BE2C (cell line): ENCODE measurements at regions not wholly inside any gene's neighbourhood (a gene's known extent, or its start where the extent isn't known, plus 50 kb on each side); places are given as distances from the start of the nearest gene placed in this dataset.

ENCODE experiments used
- DNase-seq: peaks from one replicate; pipeline ENCODE4 v3.0.0-alpha.2; 2020
- H3K27me3 ChIP-seq: fragments of 250-450 bp; sonication (Bioruptor Pico); 2 replicates; pipeline ENCODE4 v1.5.1; 2020; ENCODE audit warnings: mild to moderate bottlenecking
- H3K36me3 ChIP-seq: fragments of 250-450 bp; sonication (Bioruptor Pico); 2 replicates; pipeline ENCODE4 v1.5.1; 2020; ENCODE audit warnings: mild to moderate bottlenecking
- H3K4me1 ChIP-seq: fragments of 250-450 bp; sonication (Bioruptor Pico); 2 replicates; pipeline ENCODE4 v1.5.1; 2020
- H3K4me3 ChIP-seq: 2 replicates; pipeline ENCODE4 v1.5.1; 2011; ENCODE audit warnings: low read depth, low read length
- H3K9me3 ChIP-seq: fragments of 250-450 bp; sonication (Bioruptor Pico); 2 replicates; pipeline ENCODE4 v1.5.1; 2020
- TF ChIP-seq, protein P1 (sequence below): IDR thresholded peaks from 2 replicates; pipeline ENCODE4 v1.5.1; 2012; ENCODE audit warnings: mild to moderate bottlenecking, low read depth, low read length

DNA sequence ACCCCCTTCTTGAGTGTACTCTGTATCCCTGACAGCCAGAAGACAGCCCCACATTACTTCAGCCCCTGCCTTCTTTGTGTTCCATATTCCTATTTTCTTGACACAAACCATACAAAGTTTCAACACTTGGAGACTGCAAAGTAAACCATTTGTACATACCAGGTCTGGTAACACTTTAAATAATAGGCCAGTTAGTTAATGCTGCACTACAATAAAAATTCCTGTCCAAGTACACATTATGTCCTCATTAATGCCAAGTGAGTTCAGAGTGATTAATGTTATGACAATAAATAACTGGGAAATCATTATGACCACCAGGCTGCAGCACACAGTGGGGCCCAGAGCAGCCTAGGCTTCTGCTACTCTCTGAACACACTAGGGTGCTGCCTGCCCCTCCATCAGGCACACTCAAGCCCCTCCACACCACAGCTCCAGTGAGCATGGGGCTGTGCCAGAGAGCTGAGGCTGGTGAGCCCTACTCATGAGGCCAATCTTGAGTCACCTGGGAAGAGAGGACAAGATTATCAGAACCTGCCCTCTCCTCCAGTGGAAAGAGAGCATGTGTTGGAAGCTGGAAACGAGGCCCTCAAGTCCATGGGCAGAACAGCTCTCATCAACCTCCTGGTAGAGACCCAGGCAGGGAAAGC is 138.7 kb downstream of the TTC32 start:
- no peaks in the 10 kb centered on the region for H3K27me3 ChIP-seq
- no peaks in the 10 kb centered on the region for H3K4me1 ChIP-seq
- no peak for DNase-seq
- H3K36me3 ChIP-seq = no peaks in the 10 kb centered on the region
- H3K9me3 ChIP-seq = no peaks in the 10 kb centered on the region
- H3K4me3 ChIP-seq = no peak overlapping the region
- TF ChIP-seq, protein P1, sequence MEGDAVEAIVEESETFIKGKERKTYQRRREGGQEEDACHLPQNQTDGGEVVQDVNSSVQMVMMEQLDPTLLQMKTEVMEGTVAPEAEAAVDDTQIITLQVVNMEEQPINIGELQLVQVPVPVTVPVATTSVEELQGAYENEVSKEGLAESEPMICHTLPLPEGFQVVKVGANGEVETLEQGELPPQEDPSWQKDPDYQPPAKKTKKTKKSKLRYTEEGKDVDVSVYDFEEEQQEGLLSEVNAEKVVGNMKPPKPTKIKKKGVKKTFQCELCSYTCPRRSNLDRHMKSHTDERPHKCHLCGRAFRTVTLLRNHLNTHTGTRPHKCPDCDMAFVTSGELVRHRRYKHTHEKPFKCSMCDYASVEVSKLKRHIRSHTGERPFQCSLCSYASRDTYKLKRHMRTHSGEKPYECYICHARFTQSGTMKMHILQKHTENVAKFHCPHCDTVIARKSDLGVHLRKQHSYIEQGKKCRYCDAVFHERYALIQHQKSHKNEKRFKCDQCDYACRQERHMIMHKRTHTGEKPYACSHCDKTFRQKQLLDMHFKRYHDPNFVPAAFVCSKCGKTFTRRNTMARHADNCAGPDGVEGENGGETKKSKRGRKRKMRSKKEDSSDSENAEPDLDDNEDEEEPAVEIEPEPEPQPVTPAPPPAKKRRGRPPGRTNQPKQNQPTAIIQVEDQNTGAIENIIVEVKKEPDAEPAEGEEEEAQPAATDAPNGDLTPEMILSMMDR = no peak

DNA sequence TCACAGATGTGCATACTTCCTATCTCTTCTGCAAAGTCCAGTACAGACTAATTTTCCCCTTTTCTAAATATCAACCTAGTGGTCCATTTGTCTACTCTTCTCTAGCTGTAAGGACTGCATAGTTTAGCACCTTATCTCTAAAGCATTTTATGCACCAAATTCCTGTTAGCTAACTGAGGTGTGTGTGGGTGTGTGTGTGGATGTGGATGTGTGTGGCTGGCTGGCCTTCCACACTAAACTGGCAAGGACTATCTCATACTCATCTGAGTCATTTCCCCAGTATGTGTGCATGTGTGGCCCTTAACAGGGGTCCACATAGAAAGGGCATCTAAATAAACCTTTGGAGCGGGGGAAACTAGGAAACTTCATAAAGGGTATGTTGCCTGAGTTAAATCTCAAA is 139.6 kb downstream of the TTC32 start:
- Histone ChIP-seq H3K9me3 (no peaks in the 10 kb centered on the region), H3K27me3 (no peaks in the 10 kb centered on the region), H3K4me3 (no peak overlapping the region), H3K4me1 (no peaks in the 10 kb centered on the region), H3K36me3 (no peaks in the 10 kb centered on the region)
- DNase-seq = no peak
- TF ChIP-seq, protein P1 = no peak

DNA sequence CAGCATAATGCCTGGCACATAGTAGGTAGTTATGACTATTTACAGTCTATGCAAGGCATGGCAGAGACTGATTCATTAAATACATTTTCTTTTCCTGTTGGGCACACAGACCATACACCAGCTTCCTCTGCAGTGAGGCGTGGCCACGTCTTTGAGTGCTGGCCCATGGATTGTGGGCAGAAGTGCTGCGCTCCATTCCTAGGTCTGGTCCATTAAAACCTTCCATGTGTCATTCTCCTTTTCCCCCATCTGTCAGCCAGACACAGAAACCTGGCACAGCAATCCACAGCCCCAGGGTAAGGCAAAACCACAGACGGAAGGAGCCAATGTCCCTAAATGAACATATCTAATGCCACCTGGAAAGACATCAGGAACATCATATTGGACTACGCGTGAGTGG is 141.9 kb downstream of the TTC32 start:
- Histone ChIP-seq H3K4me3 (no peak overlapping the region), H3K4me1 (peaks cover under 1% of the 10 kb centered on the region; the same call in 1 of the 2 replicates), H3K27me3 (no peaks in the 10 kb centered on the region), H3K36me3 (no peaks in the 10 kb centered on the region), H3K9me3 (no peaks in the 10 kb centered on the region)
- no peak for DNase-seq
- TF ChIP-seq, protein P1 = no peak

DNA sequence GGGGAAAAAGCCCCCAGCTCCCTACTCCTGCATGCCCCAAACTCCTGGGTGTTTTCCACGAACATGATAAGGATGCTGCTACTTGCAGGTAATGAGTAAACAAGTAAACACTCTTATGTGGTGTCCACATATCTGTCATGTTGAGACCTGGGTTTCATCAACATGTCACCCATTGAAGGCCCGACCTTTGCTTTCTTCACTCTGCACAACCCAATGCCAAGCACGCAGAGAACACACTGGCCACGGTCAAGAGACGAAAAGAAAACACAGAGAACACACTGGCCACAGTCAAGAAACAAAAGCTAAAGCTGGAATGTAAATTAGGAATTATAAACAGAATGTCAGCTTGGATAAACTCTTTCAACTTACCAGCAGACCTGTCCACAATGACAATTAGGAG is 143.1 kb downstream of the TTC32 start:
- TF ChIP-seq, protein P1 = no peak
- Histone ChIP-seq H3K36me3 (no peaks in the 10 kb centered on the region), H3K27me3 (no peaks in the 10 kb centered on the region), H3K4me3 (no peak overlapping the region), H3K4me1 (peaks cover 3% of the 10 kb centered on the region; the same call in 1 of the 2 replicates), H3K9me3 (no peaks in the 10 kb centered on the region)
- DNase-seq = no peak

DNA sequence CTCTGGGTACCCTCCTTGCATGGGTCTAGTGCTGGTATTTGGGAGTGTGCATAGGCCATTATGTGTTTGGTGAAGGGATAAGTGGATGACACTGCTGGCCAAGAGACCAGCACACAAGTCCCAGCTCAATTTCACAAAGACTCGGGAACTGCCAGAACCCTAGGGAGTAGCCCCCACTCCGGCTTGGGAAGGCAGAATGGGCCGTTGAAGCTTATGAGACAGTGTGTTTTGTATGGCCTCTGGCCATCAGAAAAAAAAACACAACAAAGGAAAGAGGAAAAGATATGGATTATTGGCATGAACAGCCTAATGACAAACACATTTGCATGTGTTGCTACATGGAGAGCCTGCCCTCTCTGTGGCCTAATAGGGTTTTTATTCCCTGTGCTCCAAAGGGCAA is 144.2 kb downstream of the TTC32 start:
- no peaks in the 10 kb centered on the region for H3K9me3 ChIP-seq

DNA sequence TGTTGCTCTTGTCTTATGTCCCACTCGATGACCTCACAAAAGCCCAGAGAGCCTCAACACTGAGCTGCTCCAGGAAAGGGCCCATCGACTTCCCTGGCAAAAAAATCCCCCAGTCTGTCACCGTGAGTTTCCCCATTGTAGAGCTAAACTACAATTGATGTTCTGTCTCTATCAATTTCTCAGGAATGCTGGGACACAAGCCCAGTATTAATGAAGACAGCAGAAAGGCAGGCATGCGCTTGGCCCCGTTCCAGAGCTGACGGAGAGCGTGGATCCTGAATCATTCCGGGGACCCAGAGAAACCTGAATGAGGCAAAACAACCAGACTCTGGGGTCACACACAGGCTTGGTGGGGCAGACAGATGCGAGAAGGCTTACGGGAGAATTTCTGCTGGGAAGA is 146.9 kb downstream of the TTC32 start:
- TF ChIP-seq, protein P1 = no peak
- no peaks in the 10 kb centered on the region for H3K9me3 ChIP-seq
- no peaks in the 10 kb centered on the region for H3K36me3 ChIP-seq
- no peaks in the 10 kb centered on the region; the same call in 1 of the 2 replicates for H3K27me3 ChIP-seq
- DNase-seq = no peak
- no peak overlapping the region for H3K4me3 ChIP-seq
- H3K4me1 ChIP-seq = peaks cover 3% of the 10 kb centered on the region; the same call in 1 of the 2 replicates

More for the DNA sequence above, 144.2 kb downstream of the TTC32 start:
- TF ChIP-seq, protein P1 = no peak
- Histone ChIP-seq H3K4me1 (peaks cover 3% of the 10 kb centered on the region; the same call in 1 of the 2 replicates), H3K36me3 (no peaks in the 10 kb centered on the region), H3K27me3 (no peaks in the 10 kb centered on the region; the same call in 1 of the 2 replicates), H3K4me3 (no peak overlapping the region)
- DNase-seq = no peak
